Liver (tissue), 8 donors: ENCODE measurements at regions not wholly inside any gene's neighbourhood (a gene's known extent, or its start where the extent isn't known, plus 50 kb on each side); places are given as distances from the start of the nearest gene placed in this dataset.

ENCODE experiments used
- DNase-seq: peaks from one replicate; pipeline ENCODE4 v3.0.0-alpha.2; 2017; ENCODE audit warnings: low spot score
- H3K27ac ChIP-seq, 2 donors: one replicate each; pipeline ENCODE4 v1.7.0; 2013; ENCODE audit warnings: inconsistent platforms in 2 of 2, low read length in 2 of 2, control low read depth in 1 of 2, low read depth in 1 of 2, mild to moderate bottlenecking in 1 of 2
- H3K27me3 ChIP-seq, 4 donors: one replicate each; pipeline versions ENCODE4 v1.6.1 to v1.7.0; 2013; ENCODE audit warnings: low read length in 3 of 4, inconsistent platforms in 1 of 4, mild to moderate bottlenecking in 1 of 4, moderate library complexity in 1 of 4; ENCODE audit not compliant: control insufficient read depth in 4 of 4, insufficient read depth in 4 of 4
- H3K36me3 ChIP-seq, 4 donors: one replicate each; pipeline versions ENCODE4 v1.6.1 to v1.7.0; 2013; ENCODE audit warnings: low read length in 3 of 4, mild to moderate bottlenecking in 3 of 4, low read depth in 1 of 4, moderate library complexity in 1 of 4; ENCODE audit not compliant: control insufficient read depth in 4 of 4, insufficient read depth in 3 of 4
- H3K4me1 ChIP-seq, 4 donors: one replicate each; pipeline versions ENCODE4 v1.6.1 to v1.7.0; 2013; ENCODE audit warnings: low read length in 3 of 4, mild to moderate bottlenecking in 3 of 4, moderate library complexity in 1 of 4; ENCODE audit not compliant: control insufficient read depth in 4 of 4, insufficient read depth in 4 of 4
- H3K4me3 ChIP-seq, 3 donors: one replicate each; pipeline versions ENCODE4 v1.6.1 to v1.7.0; 2013; ENCODE audit warnings: low read length in 3 of 3, control low read depth in 1 of 3, low read depth in 1 of 3, mild to moderate bottlenecking in 1 of 3
- H3K9ac ChIP-seq, 2 donors: one replicate each; pipeline ENCODE4 v1.7.0; 2013; ENCODE audit warnings: low read length in 2 of 2, mild to moderate bottlenecking in 2 of 2, moderate library complexity in 2 of 2, control low read depth in 1 of 2, low read depth in 1 of 2
- H3K9me3 ChIP-seq, 4 donors: one replicate each; pipeline versions ENCODE4 v1.6.1 to v1.7.0; 2013; ENCODE audit warnings: low read length in 3 of 4; ENCODE audit not compliant: control insufficient read depth in 4 of 4
- CTCF ChIP-seq: fragments of 150-350 bp; IDR thresholded peaks from 2 replicates; pipeline ENCODE4 v1.5.1; 2017; ENCODE audit warnings: improper control_type of control experiment, low read depth, low read length; ENCODE audit not compliant: missing input control
- FOXA1 ChIP-seq: IDR thresholded peaks from 2 replicates; pipeline ENCODE4 v1.6.1; 2016; ENCODE audit warnings: antibody characterized with exemption
- GABPA ChIP-seq, 2 donors: IDR thresholded peaks in 1 of 2; conservative IDR thresholded peaks in 1 of 2; 2 replicates each; pipeline ENCODE4 v1.6.1; 2016; ENCODE audit warnings: antibody characterized with exemption in 2 of 2, mild to moderate bottlenecking in 1 of 2, moderate library complexity in 1 of 2
- HNF4A ChIP-seq, 2 donors: conservative IDR thresholded peaks; 2 replicates each; pipeline ENCODE4 v1.6.1; 2016; ENCODE audit warnings: antibody characterized with exemption in 2 of 2, mild to moderate bottlenecking in 2 of 2
- HNF4G ChIP-seq: IDR thresholded peaks from 2 replicates; pipeline ENCODE4 v1.6.1; 2016; ENCODE audit warnings: antibody characterized with exemption
- JUND ChIP-seq, 2 donors: IDR thresholded peaks; 2 replicates each; pipeline ENCODE4 v1.6.1; 2016; ENCODE audit warnings: antibody characterized with exemption in 2 of 2
- MAX ChIP-seq: IDR thresholded peaks from 2 replicates; pipeline ENCODE4 v1.6.1; 2016; ENCODE audit warnings: antibody characterized with exemption
- NR2F2 ChIP-seq: IDR thresholded peaks from 2 replicates; pipeline ENCODE4 v1.6.1; 2016; ENCODE audit warnings: antibody characterized with exemption
- RAD21 ChIP-seq, 2 donors: IDR thresholded peaks; 2 replicates each; pipeline ENCODE4 v1.6.1; 2016; ENCODE audit warnings: antibody characterized with exemption in 2 of 2, mild to moderate bottlenecking in 2 of 2
- REST ChIP-seq: IDR thresholded peaks from 2 replicates; pipeline ENCODE4 v1.6.1; 2016; ENCODE audit warnings: antibody characterized with exemption, mild to moderate bottlenecking
- RXRA ChIP-seq, 2 donors: IDR thresholded peaks; 2 replicates each; pipeline ENCODE4 v1.6.1; 2017 to 2018; ENCODE audit warnings: antibody characterized with exemption in 2 of 2, mild to moderate bottlenecking in 1 of 2
- SP1 ChIP-seq: IDR thresholded peaks from 2 replicates; pipeline ENCODE4 v1.6.1; 2018; ENCODE audit warnings: antibody characterized with exemption, mild to moderate bottlenecking
- YY1 ChIP-seq: IDR thresholded peaks from 2 replicates; pipeline ENCODE4 v1.6.1; 2016; ENCODE audit warnings: antibody characterized with exemption, mild to moderate bottlenecking
- WGBS: extraction: QIAGEN DNeasy Blood & Tissue Kit; methylation state at CpG from one replicate; pipeline ENCODE4 v1.1.7; 2013; 5-methylcytosine and 5-hydroxymethylcytosine counted together
- TF ChIP-seq, protein P1 (sequence below): IDR thresholded peaks from 2 replicates; pipeline ENCODE4 v1.6.1; 2016; ENCODE audit warnings: antibody characterized with exemption
- TF ChIP-seq, protein P2 (sequence below): IDR thresholded peaks from 2 replicates; pipeline ENCODE4 v1.6.1; 2016; ENCODE audit warnings: antibody characterized with exemption
- donor health status: healthy.
- donor health status: healthy.
- donor health status: healthy.
- donor health status: healthy.
- donor health status: healthy.

- TF ChIP-seq, protein P1, sequence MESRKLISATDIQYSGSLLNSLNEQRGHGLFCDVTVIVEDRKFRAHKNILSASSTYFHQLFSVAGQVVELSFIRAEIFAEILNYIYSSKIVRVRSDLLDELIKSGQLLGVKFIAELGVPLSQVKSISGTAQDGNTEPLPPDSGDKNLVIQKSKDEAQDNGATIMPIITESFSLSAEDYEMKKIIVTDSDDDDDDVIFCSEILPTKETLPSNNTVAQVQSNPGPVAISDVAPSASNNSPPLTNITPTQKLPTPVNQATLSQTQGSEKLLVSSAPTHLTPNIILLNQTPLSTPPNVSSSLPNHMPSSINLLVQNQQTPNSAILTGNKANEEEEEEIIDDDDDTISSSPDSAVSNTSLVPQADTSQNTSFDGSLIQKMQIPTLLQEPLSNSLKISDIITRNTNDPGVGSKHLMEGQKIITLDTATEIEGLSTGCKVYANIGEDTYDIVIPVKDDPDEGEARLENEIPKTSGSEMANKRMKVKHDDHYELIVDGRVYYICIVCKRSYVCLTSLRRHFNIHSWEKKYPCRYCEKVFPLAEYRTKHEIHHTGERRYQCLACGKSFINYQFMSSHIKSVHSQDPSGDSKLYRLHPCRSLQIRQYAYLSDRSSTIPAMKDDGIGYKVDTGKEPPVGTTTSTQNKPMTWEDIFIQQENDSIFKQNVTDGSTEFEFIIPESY, result no peak
- no peak for TF ChIP-seq REST
- no peak for TF ChIP-seq RAD21 (IDR thresholded peaks at IDR 0.05)
- no peak for TF ChIP-seq RXRA (IDR thresholded peaks at IDR 0.05)
- TF ChIP-seq NR2F2, result no peak
- TF ChIP-seq HNF4G, result no peak
- TF ChIP-seq YY1, result no peak
- no peak for TF ChIP-seq GABPA (IDR thresholded peaks at IDR 0.05 in 1 of 2, conservative IDR thresholded peaks at IDR 0.05 in 1 of 2)
- no peak for TF ChIP-seq MAX
- no peak for TF ChIP-seq HNF4A (conservative IDR thresholded peaks at IDR 0.05)
- TF ChIP-seq FOXA1, result no peak
- TF ChIP-seq JUND (IDR thresholded peaks at IDR 0.05), result no peak
- no peak for TF ChIP-seq SP1
- TF ChIP-seq CTCF, result no peak
- Histone ChIP-seq H3K9me3 (no peaks in the 10 kb centered on the region), H3K27ac (no peak overlapping the region), H3K4me3 (no peak overlapping the region), H3K9ac (no peak overlapping the region), H3K36me3 (no peaks in the 10 kb centered on the region), H3K4me1 (no peaks in the 10 kb centered on the region), H3K27me3 (peaks cover 0 to 4% (median 0%) of the 10 kb centered on the region in 4 donors)
- 65% methylated on average over 4 of the region's 4 CpGs for WGBS
- DNase-seq, result no peak
These were observed 238.2 kb upstream of the SOX11 start for GRCh38 chr2:5454051-5454390.

DNA sequence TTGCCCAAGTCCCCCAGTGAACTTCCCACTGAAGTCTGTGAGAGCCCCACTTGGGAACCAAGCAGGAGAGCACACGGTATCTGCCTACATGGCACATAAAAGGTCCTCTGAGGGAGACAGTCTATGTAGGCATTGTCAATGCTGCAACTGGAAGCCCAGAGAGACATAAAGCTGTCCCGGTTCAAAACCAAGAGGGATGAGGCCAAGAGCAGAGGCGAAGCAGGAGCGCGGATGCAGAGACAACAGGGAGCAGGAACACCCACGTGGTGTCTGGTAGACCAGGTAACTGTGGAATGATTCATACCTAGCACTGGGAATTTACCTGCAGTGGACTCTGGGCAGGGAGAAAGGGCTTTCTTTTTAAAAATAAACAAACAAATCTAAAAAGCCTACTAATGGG is 233.1 kb upstream of the SOX11 start:
- WGBS, result 82% methylated on average over 6 of the region's 6 CpGs
- H3K4me3 ChIP-seq, result no peak overlapping the region
- TF ChIP-seq, protein P2, sequence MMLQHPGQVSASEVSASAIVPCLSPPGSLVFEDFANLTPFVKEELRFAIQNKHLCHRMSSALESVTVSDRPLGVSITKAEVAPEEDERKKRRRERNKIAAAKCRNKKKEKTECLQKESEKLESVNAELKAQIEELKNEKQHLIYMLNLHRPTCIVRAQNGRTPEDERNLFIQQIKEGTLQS, result no peak
- TF ChIP-seq, protein P1, result no peak
- TF ChIP-seq REST (no peak), YY1 (no peak)

More for the DNA sequence above, 233.1 kb upstream of the SOX11 start:
- Histone ChIP-seq H3K27ac (no peak overlapping the region), H3K27me3 (peaks cover 0 to 5% (median 0%) of the 10 kb centered on the region in 4 donors), H3K9me3 (no peaks in the 10 kb centered on the region), H3K4me1 (no peaks in the 10 kb centered on the region), H3K9ac (no peak overlapping the region), H3K36me3 (no peaks in the 10 kb centered on the region)
- no peak for DNase-seq
